GM12874 (cell line): ENCODE measurements at regions not wholly inside any gene's neighbourhood (a gene's known extent, or its start where the extent isn't known, plus 50 kb on each side); places are given as distances from the start of the nearest gene placed in this dataset.

Experiments
- CTCF ChIP-seq: IDR thresholded peaks from 2 replicates; pipeline ENCODE4 v1.5.1; 2011; ENCODE audit warnings: low read depth, mild to moderate bottlenecking, control low read depth, low read length, moderate library complexity; ENCODE audit not compliant: insufficient read depth

GRCh38 chr2:16152928-16153753, 212.8 kb downstream of the MYCN start:
- no peak for TF ChIP-seq CTCF

GRCh38 chr2:16152071-16152927, 211.9 kb downstream of the MYCN start:
- TF ChIP-seq CTCF, result no peak

- no peak for TF ChIP-seq CTCF
These were observed 211.3 kb downstream of the MYCN start for GRCh38 chr2:16151651-16152050.

GRCh38 chr2:16151281-16151570, 210.9 kb downstream of the MYCN start:
- no peak for TF ChIP-seq CTCF

GRCh38 chr2:16150456-16151280, 210.3 kb downstream of the MYCN start:
- TF ChIP-seq CTCF, result no peak

- no peak for TF ChIP-seq CTCF
These were observed 209.2 kb downstream of the MYCN start for GRCh38 chr2:16149349-16150243.
